GM19239 (cell line): ENCODE measurements at regions not wholly inside any gene's neighbourhood (a gene's known extent, or its start where the extent isn't known, plus 50 kb on each side); places are given as distances from the start of the nearest gene placed in this dataset.
"Not testable (repeated sequence)": the region's sequence is repeated elsewhere in the genome, so short reads cannot be mapped to it uniquely, and the experiment has no call there.

Experiments
- DNase-seq: peaks from one replicate; pipeline ENCODE4 v3.0.0; 2011; ENCODE audit warnings: low spot score; ENCODE audit not compliant: insufficient read length
- FAIRE-seq: peaks from 2 replicates; lab custom pipeline; 2011; peaks lifted over from hg19 to GRCh38; lab: Jason Lieb, UNC

- DNase-seq (no peak), FAIRE-seq (no peak)
Measured at GRCh38 chr13:52931539-52932431, 83.3 kb upstream of the PCDH8 start.

- DNase-seq = no peak
- FAIRE-seq = no peak
Measured at GRCh38 chr13:52931131-52931530, 82.7 kb upstream of the PCDH8 start.

GRCh38 chr13:52929846-52930245 is 81.4 kb upstream of the PCDH8 start:
- DNase-seq (no peak), FAIRE-seq (no peak)

GRCh38 chr13:52926971-52927370 is 78.5 kb upstream of the PCDH8 start:
- no peak for FAIRE-seq
- DNase-seq = no peak

- FAIRE-seq (no peak), DNase-seq (no peak)
Measured at GRCh38 chr13:52925775-52926285, 77.4 kb upstream of the PCDH8 start.

GRCh38 chr13:52925251-52925650 is 76.8 kb upstream of the PCDH8 start:
- DNase-seq = no peak
- no peak for FAIRE-seq

- no peak for DNase-seq
- FAIRE-seq = no peak
Measured at GRCh38 chr13:52924289-52925148, 76.1 kb upstream of the PCDH8 start.

GRCh38 chr13:52922961-52923360 is 74.5 kb upstream of the PCDH8 start:
- FAIRE-seq = no peak
- DNase-seq = no peak

- peak; percentile 19 for DNase-seq
- FAIRE-seq = peak; percentile 11
Measured at GRCh38 chr13:52921194-52921593, 72.8 kb upstream of the PCDH8 start.

- DNase-seq = no peak
- no peak for FAIRE-seq
Measured at GRCh38 chr13:52916486-52916990, 68.1 kb upstream of the PCDH8 start.

- DNase-seq (no peak), FAIRE-seq (no peak)
Measured at GRCh38 chr13:52911340-52911739, 62.9 kb upstream of the PCDH8 start.

GRCh38 chr13:52910318-52910717 is 61.9 kb upstream of the PCDH8 start:
- FAIRE-seq = not testable (repeated sequence)

GRCh38 chr13:52906122-52906903 is 57.9 kb upstream of the PCDH8 start:
- DNase-seq (no peak), FAIRE-seq (no peak)

More at GRCh38 chr13:52910318-52910717, 61.9 kb upstream of the PCDH8 start:
- not testable (repeated sequence) for DNase-seq

- DNase-seq (no peak), FAIRE-seq (no peak)
Measured at GRCh38 chr13:52905701-52906100, 57.3 kb upstream of the PCDH8 start.

GRCh38 chr13:52903320-52903719 is 54.9 kb upstream of the PCDH8 start:
- DNase-seq (peak; percentile 5), FAIRE-seq (no peak)

- no peak for DNase-seq
Measured at GRCh38 chr13:52899206-52899605, 50.8 kb upstream of the PCDH8 start.

More at GRCh38 chr13:52899206-52899605, 50.8 kb upstream of the PCDH8 start:
- no peak for FAIRE-seq
